ENCODE measurements at regions not wholly inside any gene's neighbourhood (a gene's known extent, or its start where the extent isn't known, plus 50 kb on each side); places are given as distances from the start of the nearest gene placed in this dataset.

- 82 to 91% (median 89%) methylated on average over 4 of the region's 4 CpGs for WGBS, 3 donors
- intact Hi-C loops (cut with DNase I), result no loop called here
- H3K27ac ChIP-seq, result no peak overlapping the region
Measured at GRCh38 chr12:25376985-25377384, 126.3 kb upstream of the KRAS start.

GRCh38 chr12:25376407-25376806 is 125.7 kb upstream of the KRAS start:
- no peak for TF ChIP-seq EP300 (IDR thresholded peaks at IDR 0.05)
- TF ChIP-seq POLR2A (IDR thresholded peaks at IDR 0.05), result no peak
- no peak for TF ChIP-seq CTCF (IDR thresholded peaks at IDR 0.05)
- H3K4me3 ChIP-seq, result no peak overlapping the region
- H3K27me3 ChIP-seq, result no peaks in the 10 kb centered on the region
- DNase-seq, result no peak
- 27 to 60% (median 39%) methylated on average over 1 of the region's 1 CpG for WGBS, 3 donors
- H3K9me3 ChIP-seq, result no peaks in the 10 kb centered on the region
- no peaks in the 10 kb centered on the region for H3K4me1 ChIP-seq (ENCODE audit: insufficient read depth)
- H3K36me3 ChIP-seq, result no peaks in the 10 kb centered on the region
- H3K27ac ChIP-seq, result no peak overlapping the region
- intact Hi-C loops (cut with DNase I), result no loop called here

More at GRCh38 chr12:25376985-25377384, 126.3 kb upstream of the KRAS start:
- Histone ChIP-seq H3K9me3 (no peaks in the 10 kb centered on the region), H3K27me3 (no peaks in the 10 kb centered on the region), H3K36me3 (no peaks in the 10 kb centered on the region), H3K4me3 (no peak overlapping the region), H3K4me1 (ENCODE audit: insufficient read depth) (no peaks in the 10 kb centered on the region)
- no peak for DNase-seq
- no peak for TF ChIP-seq EP300 (IDR thresholded peaks at IDR 0.05)
- TF ChIP-seq POLR2A (IDR thresholded peaks at IDR 0.05), result no peak
- TF ChIP-seq CTCF (IDR thresholded peaks at IDR 0.05), result no peak

GRCh38 chr12:25372969-25373817 is 122.5 kb upstream of the KRAS start:
- no peak for DNase-seq
- Histone ChIP-seq H3K4me3 (no peak overlapping the region), H3K4me1 (ENCODE audit: insufficient read depth) (no peaks in the 10 kb centered on the region), H3K27ac (no peak overlapping the region), H3K9me3 (no peaks in the 10 kb centered on the region), H3K27me3 (no peaks in the 10 kb centered on the region), H3K36me3 (no peaks in the 10 kb centered on the region)
- TF ChIP-seq POLR2A (IDR thresholded peaks at IDR 0.05), result no peak
- TF ChIP-seq CTCF (IDR thresholded peaks at IDR 0.05), result no peak
- TF ChIP-seq EP300 (IDR thresholded peaks at IDR 0.05), result no peak
- intact Hi-C loops (cut with DNase I), result no loop called here
- WGBS, 3 donors, result 64 to 66% (median 65%) methylated on average over 4 of the region's 4 CpGs

GRCh38 chr12:25372002-25372401 is 121.3 kb upstream of the KRAS start:
- no peaks in the 10 kb centered on the region for H3K27me3 ChIP-seq
- H3K4me3 ChIP-seq, result no peak overlapping the region
- no peak for DNase-seq
- no peak overlapping the region for H3K27ac ChIP-seq
- intact Hi-C loops (cut with DNase I), result no loop called here
- H3K4me1 ChIP-seq (ENCODE audit: insufficient read depth), result no peaks in the 10 kb centered on the region
- TF ChIP-seq EP300 (IDR thresholded peaks at IDR 0.05), result no peak
- no peak for TF ChIP-seq POLR2A (IDR thresholded peaks at IDR 0.05)
- TF ChIP-seq CTCF (IDR thresholded peaks at IDR 0.05), result no peak
- H3K36me3 ChIP-seq, result no peaks in the 10 kb centered on the region
- H3K9me3 ChIP-seq, result no peaks in the 10 kb centered on the region

All from ovary (tissue), 7 donors.